ENCODE measurements at regions not wholly inside any gene's neighbourhood (a gene's known extent, or its start where the extent isn't known, plus 50 kb on each side); places are given as distances from the start of the nearest gene placed in this dataset.
"Not testable (repeated sequence)": the region's sequence is repeated elsewhere in the genome, so short reads cannot be mapped to it uniquely, and the experiment has no call there.

DNA sequence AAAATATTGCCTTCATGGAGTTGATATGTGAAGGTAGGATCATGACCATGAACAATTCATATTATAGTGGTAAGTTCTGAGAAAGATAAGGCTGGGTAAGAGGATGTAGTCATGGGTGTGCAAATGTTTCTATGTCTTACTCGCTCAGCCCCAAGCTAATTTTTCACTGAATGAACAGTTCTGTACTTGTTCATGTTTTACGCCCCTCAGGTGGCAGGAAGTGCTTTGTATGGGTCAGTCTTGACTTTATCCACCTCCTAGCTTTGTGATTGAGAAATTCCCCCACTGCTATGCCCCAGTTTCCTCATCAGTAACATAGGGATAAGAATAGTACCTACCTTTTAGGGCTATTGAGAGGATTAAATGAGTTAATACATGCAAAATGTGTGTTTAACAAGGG is 148.2 kb upstream of the KCNG1 start:
- no peaks in the 10 kb centered on the region for H3K79me2 ChIP-seq (ENCODE audit: low read length)
- no peaks in the 10 kb centered on the region for H4K20me1 ChIP-seq (ENCODE audit: insufficient read depth, low read length)
- no peak overlapping the region for H2AFZ ChIP-seq (ENCODE audit: low read depth, low read length)
- H3K27ac ChIP-seq (ENCODE audit: low read length): no peak overlapping the region
- H3K4me3 ChIP-seq (ENCODE audit: low read length): no peak overlapping the region
- no peak overlapping the region for H3K9ac ChIP-seq (ENCODE audit: low read length)
- H3K36me3 ChIP-seq (replicated peaks; ENCODE audit: low read depth, low read length): no peaks in the 10 kb centered on the region
- no peaks in the 10 kb centered on the region for H3K9me3 ChIP-seq (ENCODE audit: insufficient read depth, low read length)
- H3K4me1 ChIP-seq (ENCODE audit: low read length): no peaks in the 10 kb centered on the region
- no peak overlapping the region for H3K4me2 ChIP-seq (ENCODE audit: low read length)
- H3K27me3 ChIP-seq (ENCODE audit: low read depth, low read length): peaks cover 51% of the 10 kb centered on the region
- TF ChIP-seq, protein P1, sequence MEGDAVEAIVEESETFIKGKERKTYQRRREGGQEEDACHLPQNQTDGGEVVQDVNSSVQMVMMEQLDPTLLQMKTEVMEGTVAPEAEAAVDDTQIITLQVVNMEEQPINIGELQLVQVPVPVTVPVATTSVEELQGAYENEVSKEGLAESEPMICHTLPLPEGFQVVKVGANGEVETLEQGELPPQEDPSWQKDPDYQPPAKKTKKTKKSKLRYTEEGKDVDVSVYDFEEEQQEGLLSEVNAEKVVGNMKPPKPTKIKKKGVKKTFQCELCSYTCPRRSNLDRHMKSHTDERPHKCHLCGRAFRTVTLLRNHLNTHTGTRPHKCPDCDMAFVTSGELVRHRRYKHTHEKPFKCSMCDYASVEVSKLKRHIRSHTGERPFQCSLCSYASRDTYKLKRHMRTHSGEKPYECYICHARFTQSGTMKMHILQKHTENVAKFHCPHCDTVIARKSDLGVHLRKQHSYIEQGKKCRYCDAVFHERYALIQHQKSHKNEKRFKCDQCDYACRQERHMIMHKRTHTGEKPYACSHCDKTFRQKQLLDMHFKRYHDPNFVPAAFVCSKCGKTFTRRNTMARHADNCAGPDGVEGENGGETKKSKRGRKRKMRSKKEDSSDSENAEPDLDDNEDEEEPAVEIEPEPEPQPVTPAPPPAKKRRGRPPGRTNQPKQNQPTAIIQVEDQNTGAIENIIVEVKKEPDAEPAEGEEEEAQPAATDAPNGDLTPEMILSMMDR (IDR thresholded peaks at IDR 0.05; ENCODE audit: low read depth, low read length): no peak
- TF ChIP-seq EZH2phosphoT487 (IDR thresholded peaks at IDR 0.05; ENCODE audit: low read depth): no peak

DNA sequence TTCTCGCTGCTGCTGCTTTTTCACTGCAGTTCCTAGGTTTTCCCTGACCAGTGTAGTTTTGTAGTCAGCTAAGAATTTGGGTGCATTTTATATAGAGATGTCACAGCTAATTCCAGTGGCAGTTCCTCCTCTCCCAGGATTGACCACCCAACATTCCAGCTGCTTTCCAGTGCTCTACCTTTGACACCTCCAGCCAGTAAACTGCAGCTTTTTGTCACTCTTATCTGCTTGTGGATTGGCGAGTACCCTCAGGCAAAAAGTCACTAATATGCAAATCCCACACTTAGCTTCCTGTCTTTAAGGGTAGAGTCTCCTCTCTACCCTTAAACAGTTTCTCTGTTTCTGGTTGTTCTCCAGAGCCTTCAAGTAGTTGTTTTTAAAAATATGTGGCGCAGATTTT is 146.9 kb upstream of the KCNG1 start:
- H3K9ac ChIP-seq (ENCODE audit: low read length): no peak overlapping the region
- H3K27ac ChIP-seq (ENCODE audit: low read length): no peak overlapping the region
- no peak overlapping the region for H3K4me2 ChIP-seq (ENCODE audit: low read length)
- H3K4me1 ChIP-seq (ENCODE audit: low read length): no peaks in the 10 kb centered on the region
- H4K20me1 ChIP-seq (ENCODE audit: insufficient read depth, low read length): no peaks in the 10 kb centered on the region
- H3K36me3 ChIP-seq (replicated peaks; ENCODE audit: low read depth, low read length): no peaks in the 10 kb centered on the region
- no peak overlapping the region for H3K4me3 ChIP-seq (ENCODE audit: low read length)
- TF ChIP-seq, protein P1 (IDR thresholded peaks at IDR 0.05; ENCODE audit: low read depth, low read length): no peak
- TF ChIP-seq EZH2phosphoT487 (IDR thresholded peaks at IDR 0.05; ENCODE audit: low read depth): no peak
- H3K79me2 ChIP-seq (ENCODE audit: low read length): no peaks in the 10 kb centered on the region
- no peaks in the 10 kb centered on the region for H3K9me3 ChIP-seq (ENCODE audit: insufficient read depth, low read length)
- H2AFZ ChIP-seq (ENCODE audit: low read depth, low read length): no peak overlapping the region
- H3K27me3 ChIP-seq (ENCODE audit: low read depth, low read length): peaks cover 51% of the 10 kb centered on the region

DNA sequence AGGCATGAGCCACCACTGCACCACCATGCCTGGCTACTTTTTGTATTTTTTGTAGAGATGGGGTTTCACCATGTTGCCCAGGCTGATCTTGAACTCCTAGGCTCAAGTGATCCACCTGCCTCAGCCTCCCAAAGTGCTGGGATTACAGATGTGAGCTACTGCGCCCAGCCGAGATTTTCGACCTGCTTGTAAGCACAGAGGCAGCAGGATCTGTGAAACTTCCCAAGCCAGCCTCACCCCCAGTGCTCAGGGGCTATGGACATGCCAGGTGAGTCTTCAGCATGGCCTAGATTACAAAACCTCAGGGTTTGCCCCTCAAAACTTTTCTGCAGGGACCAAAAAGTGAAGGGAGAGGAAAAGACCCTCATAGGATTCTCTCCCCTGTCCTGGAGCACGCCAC is 145.0 kb upstream of the KCNG1 start:
- H3K4me3 ChIP-seq (ENCODE audit: low read length); H3K4me1 ChIP-seq (ENCODE audit: low read length); H3K9me3 ChIP-seq (ENCODE audit: insufficient read depth, low read length); H3K4me2 ChIP-seq (ENCODE audit: low read length); H3K79me2 ChIP-seq (ENCODE audit: low read length); H3K36me3 ChIP-seq (replicated peaks; ENCODE audit: low read depth, low read length); H3K27ac ChIP-seq (ENCODE audit: low read length); H4K20me1 ChIP-seq (ENCODE audit: insufficient read depth, low read length); H2AFZ ChIP-seq (ENCODE audit: low read depth, low read length); H3K9ac ChIP-seq (ENCODE audit: low read length): not testable (repeated sequence)
- H3K27me3 ChIP-seq (ENCODE audit: low read depth, low read length): peaks cover 41% of the 10 kb centered on the region

DNA sequence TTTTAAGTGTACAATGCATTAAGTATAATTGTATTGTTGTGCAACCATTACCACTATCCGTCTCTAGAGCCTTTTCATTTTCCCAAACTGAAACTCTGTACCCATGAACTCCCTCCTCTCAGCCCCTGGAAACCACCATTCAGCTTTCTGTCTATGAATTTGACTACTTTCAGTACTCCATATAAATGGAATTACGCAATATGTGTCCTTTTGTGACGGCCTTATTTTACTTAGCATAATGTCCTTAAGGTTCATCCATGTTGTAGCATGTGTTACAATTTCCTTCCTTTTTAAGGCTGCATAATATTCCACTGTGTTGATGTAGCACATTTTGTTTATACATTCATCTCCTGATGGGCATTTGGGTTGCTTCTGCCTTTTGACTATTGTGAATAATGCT is 143.6 kb upstream of the KCNG1 start:
- Histone ChIP-seq H4K20me1 (ENCODE audit: insufficient read depth, low read length) (no peaks in the 10 kb centered on the region), H3K9ac (ENCODE audit: low read length) (no peak overlapping the region), H3K27me3 (ENCODE audit: low read depth, low read length) (peaks cover 34% of the 10 kb centered on the region), H3K9me3 (ENCODE audit: insufficient read depth, low read length) (no peaks in the 10 kb centered on the region), H3K79me2 (ENCODE audit: low read length) (no peaks in the 10 kb centered on the region), H3K27ac (ENCODE audit: low read length) (no peak overlapping the region), H3K4me2 (ENCODE audit: low read length) (no peak overlapping the region), H3K36me3 (replicated peaks; ENCODE audit: low read depth, low read length) (no peaks in the 10 kb centered on the region), H3K4me3 (ENCODE audit: low read length) (no peak overlapping the region), H3K4me1 (ENCODE audit: low read length) (no peaks in the 10 kb centered on the region), H2AFZ (ENCODE audit: low read depth, low read length) (no peak overlapping the region)
- TF ChIP-seq, protein P1 (IDR thresholded peaks at IDR 0.05; ENCODE audit: low read depth, low read length): no peak
- no peak for TF ChIP-seq EZH2phosphoT487 (IDR thresholded peaks at IDR 0.05; ENCODE audit: low read depth)

DNA sequence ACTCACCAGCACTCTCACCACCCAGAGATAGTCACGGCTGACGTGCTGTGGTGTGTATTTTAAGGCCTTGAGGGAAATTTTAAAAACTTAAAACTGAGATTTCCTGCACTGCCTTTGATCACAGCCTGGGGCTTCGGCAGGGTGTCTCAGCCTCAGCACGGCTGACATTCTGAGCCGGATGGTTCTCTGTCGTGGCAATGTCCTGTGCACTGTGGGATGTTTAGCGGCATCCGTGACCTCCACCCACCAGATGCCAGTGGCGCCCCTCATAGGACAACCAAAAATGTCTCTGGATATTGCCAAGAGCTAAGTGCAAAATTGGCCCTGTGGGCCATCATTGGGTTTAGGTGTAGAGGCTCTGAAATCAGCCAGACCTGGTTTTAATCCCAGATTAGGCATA is 142.2 kb upstream of the KCNG1 start:
- Histone ChIP-seq H3K9me3 (ENCODE audit: insufficient read depth, low read length) (no peaks in the 10 kb centered on the region), H3K4me3 (ENCODE audit: low read length) (no peak overlapping the region), H3K36me3 (replicated peaks; ENCODE audit: low read depth, low read length) (no peaks in the 10 kb centered on the region), H3K27ac (ENCODE audit: low read length) (no peak overlapping the region), H3K27me3 (ENCODE audit: low read depth, low read length) (peaks cover 38% of the 10 kb centered on the region), H3K79me2 (ENCODE audit: low read length) (no peaks in the 10 kb centered on the region), H4K20me1 (ENCODE audit: insufficient read depth, low read length) (no peaks in the 10 kb centered on the region), H3K4me1 (ENCODE audit: low read length) (no peaks in the 10 kb centered on the region), H2AFZ (ENCODE audit: low read depth, low read length) (no peak overlapping the region), H3K9ac (ENCODE audit: low read length) (no peak overlapping the region), H3K4me2 (ENCODE audit: low read length) (no peak overlapping the region)
- TF ChIP-seq EZH2phosphoT487 (IDR thresholded peaks at IDR 0.05; ENCODE audit: low read depth): no peak
- TF ChIP-seq, protein P1 (IDR thresholded peaks at IDR 0.05; ENCODE audit: low read depth, low read length): no peak
